ENCODE measurements at regions not wholly inside any gene's neighbourhood (a gene's known extent, or its start where the extent isn't known, plus 50 kb on each side); places are given as distances from the start of the nearest gene placed in this dataset.

DNA sequence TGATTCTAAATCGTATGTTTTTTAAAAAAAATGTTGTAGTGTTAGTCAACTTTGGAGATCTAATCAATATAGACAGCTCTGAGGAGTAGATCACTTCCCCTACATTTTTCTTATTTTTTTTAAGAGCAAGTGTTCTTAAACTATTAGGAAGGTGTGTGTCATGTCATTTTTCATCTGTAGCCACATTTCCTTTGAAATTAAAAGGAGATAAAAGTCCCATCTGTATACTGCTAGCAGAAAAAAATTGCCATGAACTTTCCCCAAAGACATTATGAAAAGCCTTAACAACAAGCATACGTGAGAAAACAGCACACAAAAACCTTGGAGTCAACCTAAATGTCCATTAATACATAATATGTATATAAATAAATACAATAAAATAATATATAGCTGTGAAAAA is 286.6 kb downstream of the ETS1 start:
- no peaks in the 10 kb centered on the region for H3K9me3 Mint-ChIP-seq
- H3K4me3 Mint-ChIP-seq: no peak overlapping the region
- no peaks in the 10 kb centered on the region for H3K27me3 Mint-ChIP-seq (ENCODE audit: low read depth)
- TF ChIP-seq, protein P1, sequence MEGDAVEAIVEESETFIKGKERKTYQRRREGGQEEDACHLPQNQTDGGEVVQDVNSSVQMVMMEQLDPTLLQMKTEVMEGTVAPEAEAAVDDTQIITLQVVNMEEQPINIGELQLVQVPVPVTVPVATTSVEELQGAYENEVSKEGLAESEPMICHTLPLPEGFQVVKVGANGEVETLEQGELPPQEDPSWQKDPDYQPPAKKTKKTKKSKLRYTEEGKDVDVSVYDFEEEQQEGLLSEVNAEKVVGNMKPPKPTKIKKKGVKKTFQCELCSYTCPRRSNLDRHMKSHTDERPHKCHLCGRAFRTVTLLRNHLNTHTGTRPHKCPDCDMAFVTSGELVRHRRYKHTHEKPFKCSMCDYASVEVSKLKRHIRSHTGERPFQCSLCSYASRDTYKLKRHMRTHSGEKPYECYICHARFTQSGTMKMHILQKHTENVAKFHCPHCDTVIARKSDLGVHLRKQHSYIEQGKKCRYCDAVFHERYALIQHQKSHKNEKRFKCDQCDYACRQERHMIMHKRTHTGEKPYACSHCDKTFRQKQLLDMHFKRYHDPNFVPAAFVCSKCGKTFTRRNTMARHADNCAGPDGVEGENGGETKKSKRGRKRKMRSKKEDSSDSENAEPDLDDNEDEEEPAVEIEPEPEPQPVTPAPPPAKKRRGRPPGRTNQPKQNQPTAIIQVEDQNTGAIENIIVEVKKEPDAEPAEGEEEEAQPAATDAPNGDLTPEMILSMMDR (conservative IDR thresholded peaks at IDR 0.05): no peak
- DNase-seq (ENCODE audit: low read depth, low spot score): no peak
- H3K36me3 Mint-ChIP-seq (ENCODE audit: low read depth): no peaks in the 10 kb centered on the region
- H3K4me1 Mint-ChIP-seq: peaks cover 25% of the 10 kb centered on the region
- no peak overlapping the region for H3K27ac Mint-ChIP-seq (ENCODE audit: unreplicated experiment)

- Mint-ChIP-seq H3K4me3 (no peak overlapping the region), H3K9me3 (no peaks in the 10 kb centered on the region), H3K36me3 (ENCODE audit: low read depth) (no peaks in the 10 kb centered on the region), H3K27me3 (ENCODE audit: low read depth) (no peaks in the 10 kb centered on the region), H3K4me1 (peaks cover 26% of the 10 kb centered on the region), H3K27ac (ENCODE audit: unreplicated experiment) (peak overlapping the region; percentile 64)
- TF ChIP-seq, protein P1 (conservative IDR thresholded peaks at IDR 0.05): no peak
- DNase-seq (ENCODE audit: low read depth, low spot score): no peak
Observed at GRCh38 chr11:128299132-128299726, 288.1 kb downstream of the ETS1 start.

DNA sequence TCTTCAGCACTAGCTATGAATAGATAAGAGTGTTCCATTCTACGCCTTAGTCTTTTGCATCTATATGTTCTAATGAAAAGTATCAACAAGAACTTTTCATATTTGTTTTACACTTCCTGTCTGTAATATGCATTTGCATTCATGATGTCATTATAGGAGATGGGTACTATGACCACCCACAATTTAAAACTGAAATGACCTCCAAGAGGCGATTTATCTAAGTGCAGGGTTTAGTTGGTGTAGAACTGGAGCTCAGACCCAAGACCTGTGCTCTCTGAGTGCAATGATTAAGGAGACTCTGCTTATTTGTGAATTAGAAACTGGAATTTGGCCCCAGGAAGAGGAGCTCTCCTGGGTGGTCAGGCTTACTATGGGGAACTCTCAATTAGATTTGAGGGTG is 289.1 kb downstream of the ETS1 start:
- H3K27me3 Mint-ChIP-seq (ENCODE audit: low read depth): no peaks in the 10 kb centered on the region
- no peaks in the 10 kb centered on the region for H3K9me3 Mint-ChIP-seq
- TF ChIP-seq, protein P1 (conservative IDR thresholded peaks at IDR 0.05): no peak
- no peak overlapping the region for H3K4me3 Mint-ChIP-seq
- no peak for DNase-seq (ENCODE audit: low read depth, low spot score)
- peaks cover 34% of the 10 kb centered on the region for H3K4me1 Mint-ChIP-seq
- H3K36me3 Mint-ChIP-seq (ENCODE audit: low read depth): no peaks in the 10 kb centered on the region
- H3K27ac Mint-ChIP-seq (ENCODE audit: unreplicated experiment): no peak overlapping the region

GRCh38 chr11:128297805-128298204 is 289.6 kb downstream of the ETS1 start:
- H3K27me3 Mint-ChIP-seq (ENCODE audit: low read depth): no peaks in the 10 kb centered on the region

GRCh38 chr11:128297091-128297651 is 290.2 kb downstream of the ETS1 start:
- no peak for DNase-seq (ENCODE audit: low read depth, low spot score)
- Mint-ChIP-seq H3K27ac (ENCODE audit: unreplicated experiment) (no peak overlapping the region), H3K27me3 (ENCODE audit: low read depth) (no peaks in the 10 kb centered on the region), H3K9me3 (no peaks in the 10 kb centered on the region), H3K36me3 (ENCODE audit: low read depth) (no peaks in the 10 kb centered on the region), H3K4me1 (peaks cover 44% of the 10 kb centered on the region), H3K4me3 (no peak overlapping the region)
- TF ChIP-seq, protein P1 (conservative IDR thresholded peaks at IDR 0.05): no peak

More at GRCh38 chr11:128297805-128298204, 289.6 kb downstream of the ETS1 start:
- H3K4me1 Mint-ChIP-seq: peaks cover 38% of the 10 kb centered on the region
- H3K4me3 Mint-ChIP-seq: no peak overlapping the region
- H3K36me3 Mint-ChIP-seq (ENCODE audit: low read depth): no peaks in the 10 kb centered on the region
- TF ChIP-seq, protein P1 (conservative IDR thresholded peaks at IDR 0.05): no peak
- DNase-seq (ENCODE audit: low read depth, low spot score): no peak
- H3K27ac Mint-ChIP-seq (ENCODE audit: unreplicated experiment): no peak overlapping the region
- no peaks in the 10 kb centered on the region for H3K9me3 Mint-ChIP-seq

All from neural crest cell (in vitro differentiated cells).